NCI-H146 treated with DMSO at 0.1 percent for 48 hours (cell line): ENCODE measurements at regions not wholly inside any gene's neighbourhood (a gene's known extent, or its start where the extent isn't known, plus 50 kb on each side); places are given as distances from the start of the nearest gene placed in this dataset.
"Not testable (repeated sequence)": the region's sequence is repeated elsewhere in the genome, so short reads cannot be mapped to it uniquely, and the experiment has no call there.

ENCODE experiments used
- DNase-seq: peaks from one replicate; lab custom pipeline; 2025; ENCODE audit not compliant: unreplicated experiment; lab: John Stamatoyannopoulos, UW

- no peak for DNase-seq
Observed at GRCh38 chr9:740221-740620, 101.3 kb upstream of the DMRT1 start.

- DNase-seq: no peak
Observed at GRCh38 chr9:742104-742503, 99.4 kb upstream of the DMRT1 start.

DNA sequence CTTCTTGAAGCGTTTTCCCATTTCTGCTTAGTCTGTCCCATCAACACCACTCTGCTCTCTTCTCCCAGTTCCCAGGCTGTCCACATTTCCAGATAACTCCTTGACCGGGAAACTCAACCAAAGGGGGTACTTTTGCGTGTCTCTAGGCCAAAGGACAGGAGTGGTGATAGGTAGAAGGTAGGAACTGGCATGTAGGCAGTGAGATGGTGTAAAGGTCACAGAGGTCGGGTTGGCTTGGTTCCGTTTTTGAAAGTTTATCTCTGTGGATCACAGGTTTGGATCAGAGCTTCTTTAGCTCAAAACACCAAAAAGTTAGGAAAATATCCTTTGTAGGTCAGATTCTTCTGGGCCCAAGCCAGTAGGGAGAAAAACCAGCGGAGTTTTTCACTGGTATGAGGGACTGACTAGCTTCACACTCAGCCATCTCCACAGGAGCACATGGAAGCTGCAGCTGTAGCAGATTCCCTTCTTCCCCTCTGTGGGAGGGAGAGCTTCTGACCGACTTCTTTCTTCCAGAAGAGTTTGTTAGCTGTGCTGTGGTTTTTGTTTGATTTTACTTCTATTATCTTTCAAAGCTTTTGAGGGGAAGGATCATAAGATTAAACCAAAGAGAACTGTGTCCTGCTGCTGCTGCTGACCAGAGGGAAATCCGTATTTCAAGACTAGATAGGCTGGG lies 98.4 kb upstream of the DMRT1 start:
- no peak for DNase-seq

DNA sequence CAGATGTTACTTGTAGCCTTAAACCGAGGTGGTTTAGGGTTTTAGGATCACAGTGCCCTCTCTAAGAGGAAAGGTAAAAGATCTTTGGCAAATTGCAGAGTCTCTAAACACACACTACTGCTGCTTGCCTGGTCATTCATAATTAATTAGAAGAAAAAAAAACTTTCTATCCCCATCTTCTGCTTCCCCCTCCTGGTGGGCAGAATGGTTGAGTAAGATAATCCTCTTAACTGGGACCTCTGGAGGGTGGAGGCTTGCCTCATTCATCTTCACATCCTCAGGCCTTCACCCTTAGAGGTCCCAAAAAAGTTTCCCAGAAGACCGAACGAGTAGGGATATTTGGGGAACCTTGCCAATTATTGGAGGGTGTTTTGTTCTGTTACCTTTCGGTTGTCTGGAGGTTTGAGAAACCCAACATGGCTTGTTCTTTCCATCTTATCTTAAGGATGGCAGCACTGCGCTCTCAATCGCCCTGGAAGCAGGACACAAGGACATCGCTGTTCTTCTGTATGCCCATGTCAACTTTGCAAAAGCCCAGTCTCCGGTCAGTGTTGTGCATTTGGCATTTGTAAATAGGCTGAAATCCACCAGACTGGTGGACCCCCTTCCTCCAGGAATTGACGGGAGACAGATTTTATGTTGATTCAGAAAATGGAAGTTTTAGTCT lies 97.3 kb upstream of the DMRT1 start:
- DNase-seq: no peak

- DNase-seq: no peak
Observed at GRCh38 chr9:744790-745484, 96.6 kb upstream of the DMRT1 start.

DNA sequence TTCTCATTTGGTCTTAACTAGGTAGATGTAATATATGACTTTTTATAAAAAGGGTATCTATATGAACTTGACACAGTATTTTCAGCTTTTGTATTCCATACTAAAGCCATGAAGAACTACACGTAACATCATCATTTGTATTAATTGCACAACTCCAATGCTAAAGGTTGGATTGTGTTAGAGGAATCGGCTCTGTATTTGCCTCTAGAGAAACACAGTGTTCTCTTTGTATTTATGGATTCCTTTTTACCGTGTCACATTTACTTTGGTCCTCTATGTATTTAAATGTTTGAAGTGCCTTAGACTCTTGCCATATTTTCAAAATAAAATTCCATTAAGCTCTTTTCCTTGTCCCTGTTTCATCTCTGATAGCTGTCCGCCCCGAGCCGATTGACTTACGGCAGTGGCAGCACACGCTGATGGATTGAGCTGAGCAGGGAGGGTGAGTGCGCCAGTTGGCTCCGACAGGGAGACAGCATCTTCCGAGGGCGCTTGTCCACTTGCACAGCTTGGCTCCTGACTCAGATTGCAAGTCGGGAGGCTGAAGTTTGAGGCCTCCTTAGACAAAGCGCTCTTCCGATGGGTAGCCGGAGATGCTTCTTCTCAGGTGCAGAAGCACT lies 95.6 kb upstream of the DMRT1 start:
- DNase-seq: no peak

GRCh38 chr9:746661-747434 lies 94.6 kb upstream of the DMRT1 start:
- DNase-seq: no peak

DNA sequence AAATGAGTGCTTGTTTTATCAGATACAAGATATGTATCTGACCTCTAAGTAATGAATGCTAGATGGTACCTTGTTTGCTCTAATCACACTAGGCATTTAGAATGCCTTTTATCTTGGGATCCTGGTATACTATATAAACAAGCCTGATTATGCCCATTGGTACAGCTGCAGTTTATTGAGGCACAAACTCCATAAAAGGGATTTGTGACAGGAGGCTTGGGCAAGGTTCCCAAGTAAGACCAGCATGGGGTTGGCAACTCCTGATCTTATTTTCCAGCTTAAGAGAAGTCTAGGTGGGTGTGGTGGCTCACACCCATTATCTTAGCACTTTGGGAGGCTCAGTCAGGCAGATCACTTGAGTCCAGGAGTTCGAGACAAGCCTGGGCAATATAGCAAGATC lies 93.9 kb upstream of the DMRT1 start:
- no peak for DNase-seq

GRCh38 chr9:748861-749497 lies 92.5 kb upstream of the DMRT1 start:
- no peak for DNase-seq

DNA sequence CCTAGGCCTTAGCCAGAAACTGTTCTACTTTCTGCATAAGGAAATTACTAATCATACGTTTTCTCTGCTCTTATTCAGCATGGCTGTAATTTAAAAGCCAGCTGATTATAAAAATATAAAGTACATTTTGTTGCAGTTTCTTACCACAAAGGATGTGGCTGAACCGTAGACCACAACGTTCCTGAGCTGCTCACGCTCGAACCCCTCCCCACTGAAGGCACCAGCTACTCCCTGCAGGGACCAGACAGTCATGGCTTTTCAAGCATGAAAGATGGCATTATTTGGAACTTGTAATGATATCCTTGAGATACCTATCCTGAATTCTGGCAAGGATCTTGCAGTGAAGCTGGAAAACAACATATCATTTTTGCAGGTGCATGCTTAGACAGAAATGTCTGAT lies 91.8 kb upstream of the DMRT1 start:
- DNase-seq: no peak

GRCh38 chr9:750249-750967 lies 91.1 kb upstream of the DMRT1 start:
- DNase-seq: no peak

DNA sequence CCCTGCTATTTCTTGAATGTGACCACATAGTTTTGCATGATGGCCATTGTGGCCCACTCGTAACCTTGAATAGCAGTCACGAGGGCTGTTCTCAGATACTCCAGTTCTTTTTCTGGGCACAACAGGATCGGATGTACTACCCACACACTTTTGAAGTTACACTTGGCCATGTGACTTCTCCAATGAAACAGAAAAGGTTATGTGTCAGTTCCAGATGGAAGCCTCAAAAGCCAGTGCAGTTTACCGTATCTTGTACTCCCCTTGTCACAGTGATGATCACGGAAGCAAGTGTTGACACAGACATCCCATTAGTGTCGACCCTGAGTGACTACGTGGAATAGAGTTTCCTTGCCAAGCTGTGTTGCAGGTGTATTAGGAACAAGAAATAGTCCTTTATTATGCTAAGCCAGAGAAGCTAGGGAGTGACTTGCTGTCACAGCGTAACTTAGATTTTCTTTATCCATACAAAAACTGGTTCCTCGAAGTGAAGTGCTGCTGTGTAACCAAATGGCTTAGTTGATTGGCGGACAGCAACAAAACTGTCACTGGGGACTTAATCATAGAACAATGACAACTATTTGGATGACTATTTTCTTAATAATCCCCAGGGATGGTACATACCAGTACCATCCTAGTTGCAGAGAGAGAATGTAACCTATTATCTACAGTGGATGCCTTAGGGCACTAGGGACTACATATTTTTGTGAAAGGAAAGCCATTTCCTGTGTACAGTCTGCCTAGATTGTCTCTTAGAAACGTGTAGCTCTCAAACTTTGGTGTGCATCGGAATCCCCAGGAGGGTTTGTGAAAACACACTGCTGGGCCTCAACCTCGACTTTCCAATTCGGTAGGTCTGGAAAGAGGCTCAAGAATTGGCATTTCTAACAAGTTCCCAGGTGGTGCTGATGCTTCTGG lies 90.1 kb upstream of the DMRT1 start:
- DNase-seq: no peak

GRCh38 chr9:752201-752600 lies 89.3 kb upstream of the DMRT1 start:
- DNase-seq: no peak

DNA sequence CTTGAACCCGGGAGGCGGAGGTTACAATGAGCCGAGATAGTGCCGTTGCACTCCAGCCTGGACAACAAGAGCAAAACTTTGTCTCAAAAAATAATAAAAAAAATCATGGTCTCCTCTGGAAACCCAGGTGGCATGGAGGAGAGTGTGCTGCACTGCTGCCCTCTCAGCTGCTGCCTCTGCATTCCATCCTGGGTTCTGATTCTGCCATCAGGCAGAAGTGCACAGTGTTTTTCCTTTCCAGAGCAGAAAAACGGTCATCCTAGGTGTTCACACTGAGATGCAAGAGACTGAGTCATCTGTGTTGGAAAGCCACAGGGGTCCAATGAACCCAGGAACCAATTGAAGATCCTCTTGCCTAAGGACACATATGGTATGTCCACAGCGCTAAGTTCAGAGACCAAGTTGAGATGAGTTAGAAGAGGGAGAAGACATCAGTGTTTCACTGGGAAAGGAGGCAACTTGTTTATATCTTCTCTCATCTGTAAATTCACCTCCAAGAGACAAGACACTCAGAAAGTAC lies 88.8 kb upstream of the DMRT1 start:
- DNase-seq: no peak

- DNase-seq: not testable (repeated sequence)
Observed at GRCh38 chr9:753734-754133, 87.8 kb upstream of the DMRT1 start.

GRCh38 chr9:754150-754931 lies 87.2 kb upstream of the DMRT1 start:
- no peak for DNase-seq

DNA sequence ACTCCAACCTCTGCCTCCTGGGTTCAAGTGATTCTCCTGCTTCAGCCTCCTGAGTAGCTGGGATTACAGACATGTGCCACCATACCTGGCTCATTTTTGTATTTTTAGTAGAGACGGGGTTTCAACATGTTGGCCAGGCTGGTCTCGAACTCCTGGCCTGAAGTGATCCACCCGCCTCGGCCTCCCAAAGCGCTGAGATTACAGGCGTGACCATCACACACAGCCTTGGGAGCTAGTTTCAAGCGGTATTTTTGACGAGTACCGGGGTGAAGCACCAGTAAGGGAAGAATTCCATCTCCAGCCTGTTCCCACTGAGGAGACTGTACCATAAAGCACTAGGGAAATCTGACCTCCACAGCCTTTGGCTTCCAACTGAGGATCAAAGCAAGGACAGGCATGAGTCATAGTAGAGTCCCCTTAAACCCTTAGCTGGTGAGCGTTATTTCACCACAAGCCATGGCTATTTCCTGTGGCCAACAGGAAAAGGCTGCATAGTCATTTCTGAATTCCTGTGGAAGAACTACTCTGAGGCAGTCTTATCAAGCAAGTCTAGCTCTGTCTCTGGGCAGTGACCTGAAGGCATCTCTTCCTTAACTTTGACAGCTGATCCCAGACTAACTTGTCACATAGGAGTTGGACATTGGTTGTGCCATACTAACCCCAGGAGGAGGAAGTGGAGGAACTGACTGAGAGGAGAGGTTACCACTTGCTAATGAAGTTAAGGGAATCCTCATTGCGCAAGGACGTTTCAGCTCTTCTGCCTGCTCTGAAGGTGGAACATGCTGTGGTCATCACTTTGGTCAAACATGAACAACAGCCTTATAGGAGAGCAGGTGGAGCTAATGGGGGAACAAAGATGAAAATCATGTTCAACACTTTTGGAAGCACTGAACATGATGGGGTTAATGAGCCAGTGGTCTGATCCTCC lies 85.8 kb upstream of the DMRT1 start:
- no peak for DNase-seq
